ENCODE measurements at regions not wholly inside any gene's neighbourhood (a gene's known extent, or its start where the extent isn't known, plus 50 kb on each side); places are given as distances from the start of the nearest gene placed in this dataset.

DNA sequence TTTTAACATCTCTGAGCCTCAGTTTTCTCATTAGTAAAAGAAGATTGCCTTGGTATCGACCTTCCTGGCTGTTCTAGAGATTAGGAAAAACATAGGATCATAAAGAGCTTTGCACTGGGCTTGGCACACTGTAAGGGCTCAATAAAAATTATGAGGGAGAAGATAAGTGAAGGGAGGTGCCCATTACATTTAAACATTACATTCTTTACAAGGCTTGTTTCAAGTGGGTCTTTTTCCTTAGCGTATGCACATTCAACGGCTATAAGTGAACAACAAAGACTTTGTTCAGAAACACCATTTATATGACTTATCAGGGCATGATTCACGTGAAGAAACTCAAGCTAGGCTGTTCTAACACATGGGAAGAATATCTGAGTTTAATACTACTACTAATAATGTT, 351.9 kb upstream of the NPVF start:
- no peaks in the 10 kb centered on the region for H3K4me1 ChIP-seq
- ATAC-seq = no peak
- TF ChIP-seq, protein P1, sequence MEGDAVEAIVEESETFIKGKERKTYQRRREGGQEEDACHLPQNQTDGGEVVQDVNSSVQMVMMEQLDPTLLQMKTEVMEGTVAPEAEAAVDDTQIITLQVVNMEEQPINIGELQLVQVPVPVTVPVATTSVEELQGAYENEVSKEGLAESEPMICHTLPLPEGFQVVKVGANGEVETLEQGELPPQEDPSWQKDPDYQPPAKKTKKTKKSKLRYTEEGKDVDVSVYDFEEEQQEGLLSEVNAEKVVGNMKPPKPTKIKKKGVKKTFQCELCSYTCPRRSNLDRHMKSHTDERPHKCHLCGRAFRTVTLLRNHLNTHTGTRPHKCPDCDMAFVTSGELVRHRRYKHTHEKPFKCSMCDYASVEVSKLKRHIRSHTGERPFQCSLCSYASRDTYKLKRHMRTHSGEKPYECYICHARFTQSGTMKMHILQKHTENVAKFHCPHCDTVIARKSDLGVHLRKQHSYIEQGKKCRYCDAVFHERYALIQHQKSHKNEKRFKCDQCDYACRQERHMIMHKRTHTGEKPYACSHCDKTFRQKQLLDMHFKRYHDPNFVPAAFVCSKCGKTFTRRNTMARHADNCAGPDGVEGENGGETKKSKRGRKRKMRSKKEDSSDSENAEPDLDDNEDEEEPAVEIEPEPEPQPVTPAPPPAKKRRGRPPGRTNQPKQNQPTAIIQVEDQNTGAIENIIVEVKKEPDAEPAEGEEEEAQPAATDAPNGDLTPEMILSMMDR (IDR thresholded peaks at IDR 0.05 in 4 of 5, conservative IDR thresholded peaks at IDR 0.05 in 1 of 5) = no peak
- TF ChIP-seq POLR2A (IDR thresholded peaks at IDR 0.05) = no peak

DNA sequence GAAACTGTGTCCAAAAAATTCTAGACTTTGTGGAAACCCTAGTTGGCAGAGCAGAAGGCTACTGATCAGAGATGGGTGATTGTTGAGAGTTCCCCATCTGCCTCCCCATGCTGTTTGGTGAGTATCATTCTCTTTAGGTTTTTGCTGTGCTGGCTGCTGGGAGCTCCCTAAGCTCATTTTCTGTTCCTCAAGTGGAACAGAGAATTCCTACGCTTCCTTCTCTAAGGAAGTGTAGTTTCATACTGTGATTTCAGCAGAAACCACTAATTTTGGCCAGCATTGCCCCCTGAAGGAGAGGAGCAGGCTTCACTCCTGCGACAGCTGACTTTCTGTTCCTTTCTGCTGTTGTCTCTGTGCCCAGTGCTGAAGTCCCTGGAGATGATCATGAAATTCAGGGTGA, 355.3 kb upstream of the NPVF start:
- H3K4me3 ChIP-seq = no peak overlapping the region
- no peaks in the 10 kb centered on the region for H3K4me1 ChIP-seq
- TF ChIP-seq POLR2A (IDR thresholded peaks at IDR 0.05) = no peak
- TF ChIP-seq, protein P1 (IDR thresholded peaks at IDR 0.05 in 4 of 5, conservative IDR thresholded peaks at IDR 0.05 in 1 of 5) = no peak
- in situ Hi-C loops (cut with MboI; ENCODE audit: low sequenced_read_pairs in 4 of 4) (no loop called here), intact Hi-C loops (cut with DNase I; ENCODE audit: low total_unique reads) (no loop called here)
- H3K27ac ChIP-seq = no peak overlapping the region
- no peaks in the 10 kb centered on the region for H3K27me3 ChIP-seq
- ATAC-seq = no peak
- H3K36me3 ChIP-seq = no peaks in the 10 kb centered on the region
- DNase-seq = no peak
- H3K9me3 ChIP-seq = no peaks in the 10 kb centered on the region

More for the DNA sequence above, 351.9 kb upstream of the NPVF start:
- Histone ChIP-seq H3K4me3 (no peak overlapping the region), H3K27me3 (no peaks in the 10 kb centered on the region), H3K9me3 (no peaks in the 10 kb centered on the region), H3K36me3 (no peaks in the 10 kb centered on the region), H3K27ac (no peak overlapping the region)
- intact Hi-C loops (cut with DNase I; ENCODE audit: low total_unique reads) = no loop called here
- in situ Hi-C loops (cut with MboI; ENCODE audit: low sequenced_read_pairs in 4 of 4) = no loop called here
- no peak for DNase-seq

DNA sequence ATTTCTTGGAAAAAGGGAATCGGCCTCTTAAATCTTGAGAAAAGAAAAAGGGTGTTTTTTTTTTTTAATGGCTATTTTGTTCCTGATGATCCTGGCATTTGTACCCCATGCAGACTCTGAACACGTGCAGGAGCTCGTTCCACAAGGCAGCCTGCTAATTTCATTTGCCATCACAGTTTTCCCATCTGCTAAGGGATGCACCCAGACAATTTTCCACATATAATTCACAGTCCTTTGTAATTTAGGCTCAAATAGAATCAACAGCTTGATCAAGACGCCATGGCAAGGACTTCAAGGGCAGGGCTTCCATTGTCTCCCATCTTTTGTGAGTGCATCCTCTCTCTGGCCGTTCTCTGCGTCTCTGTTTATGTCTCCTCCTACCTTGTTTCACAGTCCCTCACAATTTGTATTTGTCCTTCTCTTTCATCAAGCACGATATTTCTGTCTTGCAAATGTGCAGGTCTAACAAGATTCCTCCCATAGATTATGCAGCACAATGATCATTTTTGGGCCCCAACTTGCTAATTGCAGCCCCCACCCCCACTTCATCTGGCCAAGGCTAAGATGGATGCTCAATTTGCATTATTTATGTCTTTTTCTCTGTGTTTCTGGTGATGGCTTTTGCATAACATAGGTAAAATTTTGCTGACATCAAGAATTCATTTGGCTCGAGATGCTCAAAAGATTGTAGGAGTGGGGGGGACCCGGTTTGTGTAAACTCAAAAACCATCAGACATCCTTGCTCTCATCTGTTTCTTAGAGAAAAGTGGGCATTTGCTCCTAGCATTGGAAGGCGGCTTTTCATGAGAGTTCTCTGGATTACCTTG, 356.0 kb upstream of the NPVF start:
- Histone ChIP-seq H3K4me3 (no peak overlapping the region), H3K27me3 (no peaks in the 10 kb centered on the region), H3K4me1 (no peaks in the 10 kb centered on the region), H3K9me3 (no peaks in the 10 kb centered on the region), H3K27ac (no peak overlapping the region), H3K36me3 (no peaks in the 10 kb centered on the region)
- ATAC-seq = no peak
- intact Hi-C loops (cut with DNase I; ENCODE audit: low total_unique reads) (no loop called here), in situ Hi-C loops (cut with MboI; ENCODE audit: low sequenced_read_pairs in 4 of 4) (no loop called here)
- TF ChIP-seq, protein P1 (IDR thresholded peaks at IDR 0.05 in 4 of 5, conservative IDR thresholded peaks at IDR 0.05 in 1 of 5) = no peak
- no peak for TF ChIP-seq POLR2A (IDR thresholded peaks at IDR 0.05)
- DNase-seq = no peak

DNA sequence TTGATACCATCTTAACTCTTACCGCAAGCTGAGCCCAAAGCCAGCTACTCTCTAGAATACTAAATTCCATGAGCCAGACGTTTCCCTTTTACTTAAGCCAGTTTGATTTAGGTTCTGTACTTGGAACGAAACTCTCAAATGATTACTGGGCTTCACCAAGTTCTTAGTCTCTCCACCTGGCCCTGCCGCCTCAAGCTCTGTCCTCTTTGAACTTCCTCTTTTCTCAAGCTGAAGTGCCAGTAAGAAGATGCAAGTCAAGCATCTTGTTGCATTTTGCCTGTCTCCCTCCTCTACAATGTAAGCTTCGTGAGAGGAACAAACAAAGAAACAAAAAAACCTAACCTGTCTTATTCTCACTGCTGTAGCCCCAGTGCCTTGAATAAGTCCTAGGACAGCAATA, 358.2 kb upstream of the NPVF start:
- ATAC-seq (no peak), DNase-seq (no peak)
- no peaks in the 10 kb centered on the region for H3K36me3 ChIP-seq
- H3K4me1 ChIP-seq = no peaks in the 10 kb centered on the region
- no peak overlapping the region for H3K4me3 ChIP-seq
- H3K27ac ChIP-seq = no peak overlapping the region
- no peak for TF ChIP-seq POLR2A (IDR thresholded peaks at IDR 0.05)
- TF ChIP-seq, protein P1 (IDR thresholded peaks at IDR 0.05 in 4 of 5, conservative IDR thresholded peaks at IDR 0.05 in 1 of 5) = no peak
- intact Hi-C loops (cut with DNase I; ENCODE audit: low total_unique reads) = no loop called here
- no peaks in the 10 kb centered on the region for H3K9me3 ChIP-seq
- in situ Hi-C loops (cut with MboI; ENCODE audit: low sequenced_read_pairs in 4 of 4) = no loop called here
- H3K27me3 ChIP-seq = no peaks in the 10 kb centered on the region

Measured in gastrocnemius medialis (tissue), 4 donors.